HG03565 (cell line): ENCODE measurements at regions not wholly inside any gene's neighbourhood (a gene's known extent, or its start where the extent isn't known, plus 50 kb on each side); places are given as distances from the start of the nearest gene placed in this dataset.
"Not testable (repeated sequence)": the region's sequence is repeated elsewhere in the genome, so short reads cannot be mapped to it uniquely, and the experiment has no call there.

ENCODE experiments used
- ATAC-seq: cut with Tn5 transposase; IDR thresholded peaks from one replicate; pipeline ENCODE4 v1.9.1; 2021; ENCODE audit warnings: mild to moderate bottlenecking, moderate library complexity; ENCODE audit not compliant: unreplicated experiment

DNA sequence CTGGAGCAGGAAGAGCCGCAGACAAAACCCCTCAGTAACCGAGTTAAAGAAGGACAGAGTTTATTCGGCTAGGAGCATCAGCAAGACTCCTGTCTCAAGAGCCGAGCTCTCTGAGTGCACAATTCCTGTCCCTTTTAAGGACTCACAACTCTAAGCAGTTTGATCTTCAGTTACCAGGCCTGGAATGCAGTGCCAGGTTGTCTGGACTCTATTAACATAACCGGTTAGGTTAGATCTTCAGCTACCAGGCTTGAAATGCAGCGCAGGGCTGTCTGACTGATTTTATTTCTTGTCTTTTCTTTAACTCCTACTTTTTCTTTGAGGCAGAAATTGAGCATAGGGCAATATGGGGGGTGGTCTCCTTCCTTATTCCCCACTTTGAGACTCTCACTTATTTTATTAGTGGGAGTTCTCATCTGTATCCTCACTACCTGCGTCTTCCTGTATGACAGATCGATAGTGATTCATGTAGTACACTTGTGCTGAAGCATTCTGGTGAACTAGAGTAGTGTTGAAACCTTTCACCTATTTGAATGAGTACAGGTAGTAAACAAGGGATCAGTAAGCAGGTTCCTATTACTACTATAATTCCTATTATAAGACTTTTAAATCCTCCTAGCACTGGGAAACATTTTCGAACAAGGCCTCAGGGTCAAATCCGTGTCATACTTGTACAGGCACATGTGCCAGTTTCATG lies 325.0 kb downstream of the CGGBP1 start:
- ATAC-seq: no peak

DNA sequence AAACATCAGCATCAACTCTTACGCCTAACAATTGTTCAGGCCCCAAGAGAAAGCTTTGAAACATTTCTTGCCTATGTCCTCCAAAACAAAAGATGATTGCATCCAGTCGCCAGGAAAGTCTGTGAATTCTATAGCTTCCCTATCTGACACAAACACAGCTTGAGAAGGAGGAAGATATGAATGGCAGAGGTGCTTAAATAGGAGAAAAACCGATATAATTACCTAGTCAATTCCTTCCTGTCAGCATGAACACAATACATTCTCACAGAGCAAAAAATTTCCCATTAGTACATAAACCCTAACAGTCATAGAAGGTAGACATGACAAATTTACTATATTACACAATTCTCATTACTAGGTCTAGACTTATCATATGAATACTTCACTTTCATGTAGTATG lies 326.5 kb downstream of the CGGBP1 start:
- no peak for ATAC-seq

DNA sequence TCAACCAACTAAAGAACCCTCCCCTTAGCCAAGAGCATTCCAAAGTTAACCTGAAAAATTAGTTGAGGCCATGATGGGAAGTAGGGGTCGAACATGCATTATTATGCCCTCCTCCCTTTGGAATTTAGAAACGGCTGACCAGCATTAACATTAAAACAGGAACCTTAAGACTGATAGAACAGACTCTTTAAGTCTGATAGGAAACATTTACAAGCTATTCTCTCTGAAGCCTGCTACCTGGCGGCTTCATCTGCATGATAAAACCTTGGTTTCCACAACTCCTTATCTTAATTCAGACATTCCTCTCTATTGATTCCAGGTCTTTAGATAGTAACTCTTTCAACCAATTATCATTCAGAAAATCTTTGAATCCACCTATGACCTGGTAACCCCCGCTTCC lies 331.0 kb downstream of the CGGBP1 start:
- no peak for ATAC-seq

DNA sequence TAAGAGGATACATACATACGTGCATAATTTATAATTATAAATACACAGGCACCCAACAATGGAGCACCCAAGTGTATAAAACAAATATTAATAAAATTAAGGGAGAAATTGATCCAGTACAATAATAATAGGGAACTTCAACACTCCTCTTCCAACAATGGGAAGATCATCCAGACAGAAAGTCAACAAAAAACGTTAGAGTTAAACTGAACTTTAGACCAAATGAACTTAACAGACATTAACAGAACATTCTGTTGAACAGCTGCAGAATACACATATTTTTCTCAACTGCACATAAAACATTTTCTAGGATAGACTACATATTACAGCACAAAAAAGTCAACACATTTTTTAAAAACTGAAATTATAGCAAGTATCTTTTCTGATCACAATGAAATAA lies 339.7 kb downstream of the CGGBP1 start:
- no peak for ATAC-seq

- ATAC-seq: no peak
Measured at GRCh38 chr3:87710511-87710910, 348.3 kb downstream of the CGGBP1 start.

- no peak for ATAC-seq
Measured at GRCh38 chr3:87710028-87710427, 348.8 kb downstream of the CGGBP1 start.

GRCh38 chr3:87706176-87706575 lies 352.6 kb downstream of the CGGBP1 start:
- ATAC-seq: no peak

- no peak for ATAC-seq
Measured at GRCh38 chr3:87702600-87702999, 356.2 kb downstream of the CGGBP1 start.

DNA sequence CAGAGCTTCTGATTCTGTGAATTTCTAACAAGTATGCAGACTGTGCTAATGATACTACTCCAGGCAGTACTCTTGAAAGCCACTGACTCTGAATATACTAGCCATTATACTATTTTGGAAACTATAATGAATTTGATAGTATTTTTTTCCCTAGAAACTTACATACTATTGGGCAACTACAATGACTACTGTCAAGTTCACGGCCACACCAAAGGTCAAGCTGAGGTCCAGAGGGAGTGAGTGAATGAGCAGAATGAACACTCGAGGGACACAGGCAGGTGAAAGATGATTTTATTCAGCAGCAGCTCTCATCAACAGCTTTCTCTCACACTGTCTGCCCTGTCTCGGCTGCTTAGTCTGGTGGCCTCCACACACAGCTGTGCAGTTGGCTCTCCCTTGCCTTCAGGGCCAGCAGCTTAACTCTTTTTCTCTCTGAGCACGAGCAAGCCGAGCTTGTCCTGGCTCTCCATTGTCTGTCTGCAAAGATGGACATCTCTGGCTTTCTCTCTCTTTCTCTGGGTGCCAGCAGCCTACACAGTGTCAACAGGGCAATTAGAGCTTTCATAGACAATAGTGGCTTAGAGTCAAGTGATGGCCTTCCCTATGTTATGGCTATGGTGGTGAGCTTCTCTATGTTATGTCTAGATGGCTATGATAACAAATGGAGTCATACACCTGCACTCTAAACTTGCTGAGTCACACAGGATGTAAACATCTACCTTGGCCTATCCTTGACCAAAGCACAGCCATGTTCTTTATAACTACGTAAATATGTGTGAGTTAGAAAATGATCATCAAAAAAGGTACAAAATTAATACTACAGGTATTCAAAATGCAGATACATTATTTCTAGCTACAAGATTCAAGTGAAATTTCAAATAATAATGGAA lies 362.4 kb downstream of the CGGBP1 start:
- no peak for ATAC-seq

- ATAC-seq: no peak
Measured at GRCh38 chr3:87694678-87695077, 364.1 kb downstream of the CGGBP1 start.

DNA sequence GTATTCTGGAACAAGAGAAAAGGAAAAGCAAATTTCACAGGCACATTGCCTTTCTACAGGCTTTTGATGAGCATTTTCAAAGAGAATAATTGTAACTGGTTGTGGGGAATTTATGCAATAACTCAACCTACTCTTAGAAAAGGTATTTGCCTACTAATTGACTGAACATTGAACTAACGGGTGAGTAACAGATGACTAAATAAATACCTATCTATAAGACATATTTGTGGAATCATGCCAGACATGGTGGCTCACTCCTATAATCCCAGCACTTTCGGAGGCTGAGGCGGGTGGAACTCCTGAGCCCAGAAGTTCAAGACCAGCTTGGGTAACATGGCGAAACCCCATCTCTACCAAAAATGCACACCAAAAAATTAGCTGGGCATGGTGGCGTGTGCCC lies 367.7 kb downstream of the CGGBP1 start:
- no peak for ATAC-seq

GRCh38 chr3:87678984-87679660 lies 379.7 kb downstream of the CGGBP1 start:
- not testable (repeated sequence) for ATAC-seq

- peak; percentile 100 for ATAC-seq
Measured at GRCh38 chr3:87674397-87675161, 384.2 kb downstream of the CGGBP1 start.

GRCh38 chr3:87673132-87673531 lies 385.7 kb downstream of the CGGBP1 start:
- ATAC-seq: no peak

- ATAC-seq: no peak
Measured at GRCh38 chr3:87654184-87654583, 377.8 kb upstream of the POU1F1 start.

- ATAC-seq: not testable (repeated sequence)
Measured at GRCh38 chr3:87653138-87653537, 376.8 kb upstream of the POU1F1 start.

DNA sequence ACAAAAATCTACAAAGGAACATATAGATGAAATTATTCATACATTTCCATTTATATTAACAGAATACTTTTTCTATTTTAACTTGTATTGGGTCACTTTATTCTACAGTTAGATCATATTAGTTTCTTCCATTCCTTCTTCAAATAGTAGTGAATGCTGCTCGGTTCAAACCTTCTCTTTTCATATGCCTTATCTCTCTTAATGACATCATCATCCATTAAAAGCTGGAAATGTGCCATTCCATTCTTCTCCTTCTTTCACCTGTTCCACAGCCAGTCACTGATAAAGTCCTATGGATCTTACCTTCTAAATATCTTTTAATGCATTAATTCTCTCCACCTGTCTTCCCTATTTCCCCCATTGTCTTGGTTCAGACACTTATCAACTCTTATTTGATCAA lies 358.0 kb upstream of the POU1F1 start:
- ATAC-seq: no peak

DNA sequence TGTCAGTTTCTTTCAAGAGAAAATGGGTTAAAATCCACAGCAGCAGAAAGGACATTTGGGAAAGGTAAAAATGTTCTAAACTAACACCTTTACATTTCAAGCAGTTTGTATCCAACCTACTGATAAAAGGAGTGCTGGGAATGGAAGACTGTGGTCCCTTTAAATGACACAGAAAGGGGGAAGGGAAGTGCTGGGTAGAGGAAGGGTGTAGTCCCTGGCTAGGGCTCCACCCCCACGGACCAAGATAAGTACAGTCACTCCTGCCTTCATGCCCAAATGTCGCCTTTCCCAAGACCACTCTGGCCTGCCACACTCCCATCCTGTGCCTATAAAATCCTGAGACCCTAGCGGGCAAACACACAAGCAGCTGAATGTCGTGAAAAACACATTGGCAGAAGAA lies 350.9 kb upstream of the POU1F1 start:
- ATAC-seq: no peak

GRCh38 chr3:87626546-87626945 lies 350.2 kb upstream of the POU1F1 start:
- ATAC-seq: no peak

DNA sequence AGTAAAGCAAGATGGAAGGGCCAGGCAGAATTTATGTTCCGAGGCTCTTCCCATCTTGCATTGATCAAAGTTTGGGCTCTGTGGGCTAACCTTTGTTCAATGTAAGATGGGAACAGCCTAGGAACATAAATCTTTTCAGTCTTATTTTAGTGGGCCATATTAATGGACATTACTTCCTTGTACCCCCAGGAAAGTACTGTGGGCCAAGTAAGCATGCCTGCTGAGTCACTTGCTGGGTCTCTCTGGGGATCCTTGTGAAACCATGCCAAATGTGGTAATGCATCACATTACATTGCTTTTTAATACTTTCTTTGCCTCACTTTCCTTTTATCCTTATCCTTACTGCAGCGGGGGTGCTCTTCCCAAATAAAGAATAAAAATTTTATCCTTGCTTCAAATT lies 349.5 kb upstream of the POU1F1 start:
- no peak for ATAC-seq

GRCh38 chr3:87624860-87625259 lies 348.5 kb upstream of the POU1F1 start:
- no peak for ATAC-seq
